OCI-LY7 (cell line): ENCODE measurements at regions not wholly inside any gene's neighbourhood (a gene's known extent, or its start where the extent isn't known, plus 50 kb on each side); places are given as distances from the start of the nearest gene placed in this dataset.

Experiments used
- EZH2phosphoT487 ChIP-seq: fragments of 200-600 bp; sonication (generic); IDR thresholded peaks from 2 replicates; pipeline ENCODE4 v1.6.1; 2018; ENCODE audit warnings: low read depth, borderline replicate concordance, mild to moderate bottlenecking, mixed run types, antibody characterized with exemption, low read length, moderate library complexity, mixed read lengths
- TF ChIP-seq, protein P1 (sequence below): fragments of 200-600 bp; sonication (generic); conservative IDR thresholded peaks from 2 replicates; pipeline ENCODE4 v1.5.1; 2014; ENCODE audit warnings: mild to moderate bottlenecking, antibody characterized with exemption, low read length, moderate library complexity, mixed read lengths

GRCh38 chr1:4309676-4310320 is 344.6 kb upstream of the AJAP1 start:
- TF ChIP-seq, protein P1, sequence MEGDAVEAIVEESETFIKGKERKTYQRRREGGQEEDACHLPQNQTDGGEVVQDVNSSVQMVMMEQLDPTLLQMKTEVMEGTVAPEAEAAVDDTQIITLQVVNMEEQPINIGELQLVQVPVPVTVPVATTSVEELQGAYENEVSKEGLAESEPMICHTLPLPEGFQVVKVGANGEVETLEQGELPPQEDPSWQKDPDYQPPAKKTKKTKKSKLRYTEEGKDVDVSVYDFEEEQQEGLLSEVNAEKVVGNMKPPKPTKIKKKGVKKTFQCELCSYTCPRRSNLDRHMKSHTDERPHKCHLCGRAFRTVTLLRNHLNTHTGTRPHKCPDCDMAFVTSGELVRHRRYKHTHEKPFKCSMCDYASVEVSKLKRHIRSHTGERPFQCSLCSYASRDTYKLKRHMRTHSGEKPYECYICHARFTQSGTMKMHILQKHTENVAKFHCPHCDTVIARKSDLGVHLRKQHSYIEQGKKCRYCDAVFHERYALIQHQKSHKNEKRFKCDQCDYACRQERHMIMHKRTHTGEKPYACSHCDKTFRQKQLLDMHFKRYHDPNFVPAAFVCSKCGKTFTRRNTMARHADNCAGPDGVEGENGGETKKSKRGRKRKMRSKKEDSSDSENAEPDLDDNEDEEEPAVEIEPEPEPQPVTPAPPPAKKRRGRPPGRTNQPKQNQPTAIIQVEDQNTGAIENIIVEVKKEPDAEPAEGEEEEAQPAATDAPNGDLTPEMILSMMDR = no peak
- TF ChIP-seq EZH2phosphoT487 = no peak
